ENCODE measurements at regions not wholly inside any gene's neighbourhood (a gene's known extent, or its start where the extent isn't known, plus 50 kb on each side); places are given as distances from the start of the nearest gene placed in this dataset.

DNA sequence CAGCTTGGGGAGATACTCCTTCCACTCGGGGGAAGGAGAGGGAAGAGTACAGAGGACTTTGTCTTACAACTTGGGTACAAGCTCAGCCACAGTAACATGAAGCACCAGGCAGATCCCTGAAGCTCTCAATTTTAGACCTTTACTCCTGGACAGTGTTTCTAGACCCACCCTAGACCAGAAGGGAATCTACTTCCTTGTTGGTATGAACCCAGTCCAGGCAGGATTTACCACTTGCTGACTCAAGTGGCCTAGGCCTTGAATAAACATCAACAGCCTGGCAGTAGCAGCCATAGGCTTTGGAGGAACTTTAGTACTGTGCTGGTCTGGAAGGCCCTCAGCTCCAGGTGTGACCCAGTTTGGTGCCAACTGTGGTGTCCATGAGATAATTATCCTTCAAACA, 173.1 kb downstream of the ADRA2A start:
- Mint-ChIP-seq H3K27me3 (ENCODE audit: low read depth) (peaks cover 2% of the 10 kb centered on the region), H3K4me3 (no peak overlapping the region), H3K27ac (ENCODE audit: unreplicated experiment) (no peak overlapping the region), H3K36me3 (ENCODE audit: low read depth) (no peaks in the 10 kb centered on the region), H3K9me3 (peaks cover 4% of the 10 kb centered on the region), H3K4me1 (peaks cover 10% of the 10 kb centered on the region)
- DNase-seq (ENCODE audit: low read depth, low spot score) = no peak
- TF ChIP-seq, protein P1, sequence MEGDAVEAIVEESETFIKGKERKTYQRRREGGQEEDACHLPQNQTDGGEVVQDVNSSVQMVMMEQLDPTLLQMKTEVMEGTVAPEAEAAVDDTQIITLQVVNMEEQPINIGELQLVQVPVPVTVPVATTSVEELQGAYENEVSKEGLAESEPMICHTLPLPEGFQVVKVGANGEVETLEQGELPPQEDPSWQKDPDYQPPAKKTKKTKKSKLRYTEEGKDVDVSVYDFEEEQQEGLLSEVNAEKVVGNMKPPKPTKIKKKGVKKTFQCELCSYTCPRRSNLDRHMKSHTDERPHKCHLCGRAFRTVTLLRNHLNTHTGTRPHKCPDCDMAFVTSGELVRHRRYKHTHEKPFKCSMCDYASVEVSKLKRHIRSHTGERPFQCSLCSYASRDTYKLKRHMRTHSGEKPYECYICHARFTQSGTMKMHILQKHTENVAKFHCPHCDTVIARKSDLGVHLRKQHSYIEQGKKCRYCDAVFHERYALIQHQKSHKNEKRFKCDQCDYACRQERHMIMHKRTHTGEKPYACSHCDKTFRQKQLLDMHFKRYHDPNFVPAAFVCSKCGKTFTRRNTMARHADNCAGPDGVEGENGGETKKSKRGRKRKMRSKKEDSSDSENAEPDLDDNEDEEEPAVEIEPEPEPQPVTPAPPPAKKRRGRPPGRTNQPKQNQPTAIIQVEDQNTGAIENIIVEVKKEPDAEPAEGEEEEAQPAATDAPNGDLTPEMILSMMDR (conservative IDR thresholded peaks at IDR 0.05) = no peak

DNA sequence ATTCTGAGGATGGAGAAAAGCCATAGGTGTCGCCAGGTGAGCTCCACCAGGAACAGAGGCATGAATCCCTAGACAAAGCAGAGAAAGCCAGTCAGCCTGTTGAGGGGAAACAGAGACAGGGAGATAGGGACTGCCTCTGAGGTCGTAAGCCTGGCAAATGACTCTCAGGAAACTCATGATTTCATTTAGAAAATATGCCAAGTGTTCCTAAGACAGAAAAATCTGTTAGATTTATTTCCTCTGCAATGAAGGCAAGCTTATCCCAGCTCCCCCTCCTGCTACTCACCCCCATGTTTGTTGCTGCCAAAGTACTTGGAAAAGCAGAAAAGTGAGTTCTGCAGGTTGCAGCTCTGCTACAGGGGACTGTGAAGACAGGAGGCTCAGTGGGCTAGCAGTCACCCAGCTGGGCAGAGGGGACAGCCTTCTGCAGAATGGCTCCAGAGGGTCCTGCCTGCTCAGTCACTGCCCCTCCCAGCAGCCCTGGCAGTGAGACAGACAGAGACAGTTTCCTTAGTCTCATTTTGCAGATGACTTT, 184.3 kb downstream of the ADRA2A start:
- TF ChIP-seq, protein P1 (conservative IDR thresholded peaks at IDR 0.05) = no peak
- Mint-ChIP-seq H3K27me3 (ENCODE audit: low read depth) (peaks cover 4% of the 10 kb centered on the region), H3K9me3 (peaks cover 13% of the 10 kb centered on the region), H3K36me3 (ENCODE audit: low read depth) (no peaks in the 10 kb centered on the region), H3K27ac (ENCODE audit: unreplicated experiment) (no peak overlapping the region), H3K4me1 (no peaks in the 10 kb centered on the region), H3K4me3 (no peak overlapping the region)
- DNase-seq (ENCODE audit: low read depth, low spot score) = no peak

DNA sequence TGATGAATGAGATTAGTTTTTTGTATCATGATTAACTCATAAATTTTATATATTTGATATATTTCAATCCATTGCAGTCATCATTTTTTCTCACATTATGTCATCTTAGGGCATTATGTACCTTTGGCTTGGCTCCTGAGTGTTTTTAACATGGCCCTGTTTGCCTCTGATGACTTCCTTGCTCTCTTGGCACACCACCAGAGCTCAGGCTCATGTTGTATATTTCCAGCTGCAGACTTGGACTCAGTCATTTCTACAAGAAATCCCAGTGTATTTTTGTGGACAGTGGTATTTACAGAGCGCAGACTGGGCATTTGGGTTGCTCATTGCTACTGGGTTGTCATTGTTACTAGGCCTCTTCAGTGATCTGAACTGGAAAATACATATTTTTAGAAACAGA, 188.5 kb downstream of the ADRA2A start:
- TF ChIP-seq, protein P1 (conservative IDR thresholded peaks at IDR 0.05) = no peak
- Mint-ChIP-seq H3K27ac (ENCODE audit: unreplicated experiment) (no peak overlapping the region), H3K36me3 (ENCODE audit: low read depth) (no peaks in the 10 kb centered on the region), H3K27me3 (ENCODE audit: low read depth) (peaks cover 19% of the 10 kb centered on the region), H3K4me3 (no peak overlapping the region), H3K4me1 (no peaks in the 10 kb centered on the region), H3K9me3 (peaks cover 11% of the 10 kb centered on the region)
- no peak for DNase-seq (ENCODE audit: low read depth, low spot score)

DNA sequence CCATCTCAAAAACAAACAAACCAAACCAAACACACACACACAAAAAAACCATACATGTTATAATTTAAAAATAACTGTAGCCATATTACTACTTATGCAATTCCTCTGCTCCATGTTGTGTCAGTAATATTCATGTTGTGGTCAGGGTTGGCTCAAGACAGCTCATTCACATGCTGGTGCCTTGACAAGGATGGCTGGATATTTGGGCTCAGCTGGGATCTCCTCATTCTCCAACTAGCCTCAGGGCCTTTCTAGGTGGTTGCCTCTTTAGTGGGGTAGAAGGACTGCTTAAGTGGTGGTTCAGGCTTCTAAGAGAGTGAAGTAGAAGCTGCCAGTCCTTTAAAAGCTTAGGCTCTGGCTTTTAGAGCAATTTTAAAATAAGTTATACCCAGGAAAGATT, 189.3 kb downstream of the ADRA2A start:
- Mint-ChIP-seq H3K4me1 (no peaks in the 10 kb centered on the region), H3K36me3 (ENCODE audit: low read depth) (no peaks in the 10 kb centered on the region), H3K27ac (ENCODE audit: unreplicated experiment) (no peak overlapping the region), H3K4me3 (no peak overlapping the region), H3K9me3 (peaks cover 11% of the 10 kb centered on the region), H3K27me3 (ENCODE audit: low read depth) (peaks cover 23% of the 10 kb centered on the region)
- TF ChIP-seq, protein P1 (conservative IDR thresholded peaks at IDR 0.05) = no peak
- DNase-seq (ENCODE audit: low read depth, low spot score) = no peak

DNA sequence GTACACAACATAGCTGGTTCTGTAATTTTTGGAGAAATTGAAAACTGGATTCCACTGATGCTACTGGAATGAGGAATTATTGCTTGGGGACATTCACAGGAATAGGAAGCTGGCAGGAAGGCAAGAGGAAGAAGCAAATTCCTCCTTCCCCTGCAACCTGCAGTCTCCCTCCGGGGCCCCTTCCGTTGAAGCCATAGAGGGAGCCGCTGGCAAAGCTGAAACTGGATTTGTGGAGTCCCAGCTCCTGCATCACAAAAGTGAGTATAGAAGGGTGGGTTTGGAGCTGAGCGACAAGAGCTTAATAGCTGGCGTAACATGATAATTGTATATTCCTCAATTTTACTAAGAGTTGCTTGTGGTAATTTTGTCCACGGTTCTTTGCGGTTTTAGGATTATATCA, 190.8 kb downstream of the ADRA2A start:
- Mint-ChIP-seq H3K27me3 (ENCODE audit: low read depth) (peaks cover 22% of the 10 kb centered on the region), H3K4me1 (no peaks in the 10 kb centered on the region), H3K36me3 (ENCODE audit: low read depth) (no peaks in the 10 kb centered on the region), H3K27ac (ENCODE audit: unreplicated experiment) (no peak overlapping the region), H3K9me3 (peaks cover 11% of the 10 kb centered on the region), H3K4me3 (no peak overlapping the region)
- TF ChIP-seq, protein P1 (conservative IDR thresholded peaks at IDR 0.05) = no peak
- no peak for DNase-seq (ENCODE audit: low read depth, low spot score)

DNA sequence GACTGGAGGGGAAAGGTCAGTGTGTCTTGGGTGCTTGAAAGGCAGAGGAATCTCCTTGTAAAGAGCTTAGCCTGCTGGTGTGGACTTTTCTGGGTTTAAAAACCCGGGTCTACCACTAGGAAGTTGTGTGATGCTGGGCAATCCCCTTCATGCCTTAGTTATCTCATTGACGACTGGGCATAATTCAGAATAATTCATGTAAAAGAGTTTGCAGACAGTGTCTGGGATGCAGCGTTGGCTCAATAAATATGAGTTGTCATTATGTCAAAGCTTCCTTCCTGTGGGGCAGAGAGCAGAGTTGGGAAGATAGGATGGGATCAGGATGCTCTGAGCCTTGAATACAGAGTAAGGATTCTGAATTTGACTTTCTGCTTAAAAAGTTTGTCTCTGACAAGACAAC, 196.4 kb downstream of the ADRA2A start:
- no peak overlapping the region for H3K4me3 Mint-ChIP-seq
- H3K36me3 Mint-ChIP-seq (ENCODE audit: low read depth) = no peaks in the 10 kb centered on the region
- H3K27me3 Mint-ChIP-seq (ENCODE audit: low read depth) = peaks cover 17% of the 10 kb centered on the region
- TF ChIP-seq, protein P1 (conservative IDR thresholded peaks at IDR 0.05) = no peak
- DNase-seq (ENCODE audit: low read depth, low spot score) = no peak
- no peak overlapping the region for H3K27ac Mint-ChIP-seq (ENCODE audit: unreplicated experiment)
- H3K4me1 Mint-ChIP-seq = no peaks in the 10 kb centered on the region
- no peaks in the 10 kb centered on the region for H3K9me3 Mint-ChIP-seq

Measured in neural crest cell (in vitro differentiated cells).